ENCODE measurements at regions not wholly inside any gene's neighbourhood (a gene's known extent, or its start where the extent isn't known, plus 50 kb on each side); places are given as distances from the start of the nearest gene placed in this dataset.

- peak; percentile 63 for DNase-seq
- H3K27ac ChIP-seq (ENCODE audit: low read length), result no peak overlapping the region
- WGBS (ENCODE audit: insufficient coverage), result 31% methylated on average over 2 of the region's 4 CpGs
- H3K9me3 ChIP-seq (replicated peaks; ENCODE audit: control insufficient read depth, low read depth, low read length), result no peaks in the 10 kb centered on the region
- peaks cover 14% of the 10 kb centered on the region for H3K4me1 ChIP-seq (ENCODE audit: control insufficient read depth, insufficient read depth, low read length)
- H3K4me3 ChIP-seq (ENCODE audit: low read length), result no peak overlapping the region
- H3K27me3 ChIP-seq (ENCODE audit: control insufficient read depth, insufficient read depth, low read length), result no peaks in the 10 kb centered on the region
- H3K36me3 ChIP-seq (ENCODE audit: control insufficient read depth, insufficient read depth, low read length), result no peaks in the 10 kb centered on the region
These were observed 95.5 kb upstream of the SERP2 start for GRCh38 chr13:44278166-44278565.

- Histone ChIP-seq H3K27ac (ENCODE audit: low read length) (no peak overlapping the region), H3K4me1 (ENCODE audit: control insufficient read depth, insufficient read depth, low read length) (peaks cover 6% of the 10 kb centered on the region), H3K27me3 (ENCODE audit: control insufficient read depth, insufficient read depth, low read length) (no peaks in the 10 kb centered on the region), H3K9me3 (replicated peaks; ENCODE audit: control insufficient read depth, low read depth, low read length) (no peaks in the 10 kb centered on the region), H3K4me3 (ENCODE audit: low read length) (no peak overlapping the region), H3K36me3 (ENCODE audit: control insufficient read depth, insufficient read depth, low read length) (no peaks in the 10 kb centered on the region)
- DNase-seq, result no peak
- 88% methylated on average over 4 of the region's 5 CpGs for WGBS (ENCODE audit: insufficient coverage)
These were observed 93.2 kb upstream of the SERP2 start for GRCh38 chr13:44280456-44280855.

- no peaks in the 10 kb centered on the region for H3K27me3 ChIP-seq (ENCODE audit: control insufficient read depth, insufficient read depth, low read length)
- H3K27ac ChIP-seq (ENCODE audit: low read length), result no peak overlapping the region
- H3K36me3 ChIP-seq (ENCODE audit: control insufficient read depth, insufficient read depth, low read length), result no peaks in the 10 kb centered on the region
- no peak overlapping the region for H3K4me3 ChIP-seq (ENCODE audit: low read length)
- H3K9me3 ChIP-seq (replicated peaks; ENCODE audit: control insufficient read depth, low read depth, low read length), result no peaks in the 10 kb centered on the region
- H3K4me1 ChIP-seq (ENCODE audit: control insufficient read depth, insufficient read depth, low read length), result peaks cover 6% of the 10 kb centered on the region
- DNase-seq, result no peak
- 92% methylated on average over 5 of the region's 9 CpGs for whole genome bisulfite sequencing (ENCODE audit: insufficient coverage)
These were observed 92.2 kb upstream of the SERP2 start for GRCh38 chr13:44281252-44282000.

- H3K9me3 ChIP-seq (replicated peaks; ENCODE audit: control insufficient read depth, low read depth, low read length), result no peaks in the 10 kb centered on the region
- H3K36me3 ChIP-seq (ENCODE audit: control insufficient read depth, insufficient read depth, low read length), result no peaks in the 10 kb centered on the region
- no peak overlapping the region for H3K27ac ChIP-seq (ENCODE audit: low read length)
- peak; percentile 73 for DNase-seq
- peaks cover 6% of the 10 kb centered on the region for H3K4me1 ChIP-seq (ENCODE audit: control insufficient read depth, insufficient read depth, low read length)
- WGBS (ENCODE audit: insufficient coverage), result no CpG with 5 or more reads among the region's 2 CpGs
- no peak overlapping the region for H3K4me3 ChIP-seq (ENCODE audit: low read length)
- peaks cover 1% of the 10 kb centered on the region for H3K27me3 ChIP-seq (ENCODE audit: control insufficient read depth, insufficient read depth, low read length)
These were observed 90.0 kb upstream of the SERP2 start for GRCh38 chr13:44283600-44283999.

GRCh38 chr13:44287958-44288357 lies 85.7 kb upstream of the SERP2 start:
- no peaks in the 10 kb centered on the region for H3K36me3 ChIP-seq (ENCODE audit: control insufficient read depth, insufficient read depth, low read length)
- no CpG with 5 or more reads among the region's 5 CpGs for WGBS (ENCODE audit: insufficient coverage)
- H3K27ac ChIP-seq (ENCODE audit: low read length), result no peak overlapping the region
- H3K4me3 ChIP-seq (ENCODE audit: low read length), result no peak overlapping the region
- H3K4me1 ChIP-seq (ENCODE audit: control insufficient read depth, insufficient read depth, low read length), result peaks cover 15% of the 10 kb centered on the region
- peak; percentile 79 for DNase-seq
- H3K27me3 ChIP-seq (ENCODE audit: control insufficient read depth, insufficient read depth, low read length), result peaks cover 9% of the 10 kb centered on the region
- H3K9me3 ChIP-seq (replicated peaks; ENCODE audit: control insufficient read depth, low read depth, low read length), result no peaks in the 10 kb centered on the region

- Histone ChIP-seq H3K27ac (ENCODE audit: low read length) (peak overlapping the region; percentile 47), H3K36me3 (ENCODE audit: control insufficient read depth, insufficient read depth, low read length) (no peaks in the 10 kb centered on the region), H3K27me3 (ENCODE audit: control insufficient read depth, insufficient read depth, low read length) (peaks cover 9% of the 10 kb centered on the region), H3K4me1 (ENCODE audit: control insufficient read depth, insufficient read depth, low read length) (peaks cover 21% of the 10 kb centered on the region), H3K9me3 (replicated peaks; ENCODE audit: control insufficient read depth, low read depth, low read length) (no peaks in the 10 kb centered on the region), H3K4me3 (ENCODE audit: low read length) (no peak overlapping the region)
- 33% methylated on average over 1 of the region's 1 CpG for WGBS (ENCODE audit: insufficient coverage)
- peak; percentile 91 for DNase-seq
These were observed 81.1 kb upstream of the SERP2 start for GRCh38 chr13:44292545-44292944.

GRCh38 chr13:44293374-44293773 lies 80.2 kb upstream of the SERP2 start:
- no peak for DNase-seq
- Histone ChIP-seq H3K4me3 (ENCODE audit: low read length) (no peak overlapping the region), H3K27ac (ENCODE audit: low read length) (peak overlapping the region; percentile 47), H3K9me3 (replicated peaks; ENCODE audit: control insufficient read depth, low read depth, low read length) (no peaks in the 10 kb centered on the region), H3K4me1 (ENCODE audit: control insufficient read depth, insufficient read depth, low read length) (peaks cover 20% of the 10 kb centered on the region), H3K36me3 (ENCODE audit: control insufficient read depth, insufficient read depth, low read length) (no peaks in the 10 kb centered on the region), H3K27me3 (ENCODE audit: control insufficient read depth, insufficient read depth, low read length) (peaks cover 9% of the 10 kb centered on the region)
- WGBS (ENCODE audit: insufficient coverage), result 89% methylated on average over 4 of the region's 5 CpGs

- no peaks in the 10 kb centered on the region for H3K36me3 ChIP-seq (ENCODE audit: control insufficient read depth, insufficient read depth, low read length)
- no peak overlapping the region for H3K4me3 ChIP-seq (ENCODE audit: low read length)
- peaks cover 13% of the 10 kb centered on the region for H3K4me1 ChIP-seq (ENCODE audit: control insufficient read depth, insufficient read depth, low read length)
- WGBS (ENCODE audit: insufficient coverage), result 0% methylated on average over 1 of the region's 3 CpGs
- H3K9me3 ChIP-seq (replicated peaks; ENCODE audit: control insufficient read depth, low read depth, low read length), result no peaks in the 10 kb centered on the region
- peak; percentile 60 for DNase-seq
- peaks cover 4% of the 10 kb centered on the region for H3K27me3 ChIP-seq (ENCODE audit: control insufficient read depth, insufficient read depth, low read length)
- H3K27ac ChIP-seq (ENCODE audit: low read length), result peak overlapping the region; percentile 32
These were observed 79.5 kb upstream of the SERP2 start for GRCh38 chr13:44293908-44294735.

GRCh38 chr13:44294876-44295275 lies 78.7 kb upstream of the SERP2 start:
- Histone ChIP-seq H3K36me3 (ENCODE audit: control insufficient read depth, insufficient read depth, low read length) (no peaks in the 10 kb centered on the region), H3K4me1 (ENCODE audit: control insufficient read depth, insufficient read depth, low read length) (peaks cover 8% of the 10 kb centered on the region), H3K4me3 (ENCODE audit: low read length) (no peak overlapping the region), H3K9me3 (replicated peaks; ENCODE audit: control insufficient read depth, low read depth, low read length) (no peaks in the 10 kb centered on the region), H3K27ac (ENCODE audit: low read length) (no peak overlapping the region), H3K27me3 (ENCODE audit: control insufficient read depth, insufficient read depth, low read length) (peaks cover under 1% of the 10 kb centered on the region)
- 91% methylated on average over 1 of the region's 1 CpG for WGBS (ENCODE audit: insufficient coverage)
- DNase-seq, result no peak

GRCh38 chr13:44296856-44297255 lies 76.8 kb upstream of the SERP2 start:
- Histone ChIP-seq H3K27me3 (ENCODE audit: control insufficient read depth, insufficient read depth, low read length) (no peaks in the 10 kb centered on the region), H3K4me1 (ENCODE audit: control insufficient read depth, insufficient read depth, low read length) (peaks cover 13% of the 10 kb centered on the region), H3K4me3 (ENCODE audit: low read length) (no peak overlapping the region), H3K9me3 (replicated peaks; ENCODE audit: control insufficient read depth, low read depth, low read length) (no peaks in the 10 kb centered on the region), H3K27ac (ENCODE audit: low read length) (no peak overlapping the region), H3K36me3 (ENCODE audit: control insufficient read depth, insufficient read depth, low read length) (no peaks in the 10 kb centered on the region)
- no peak for DNase-seq
- WGBS (ENCODE audit: insufficient coverage), result 86% methylated on average over 5 of the region's 5 CpGs
